HFF-Myc (cell line): ENCODE measurements at regions not wholly inside any gene's neighbourhood (a gene's known extent, or its start where the extent isn't known, plus 50 kb on each side); places are given as distances from the start of the nearest gene placed in this dataset.
A peak's percentile ranks its signal among the peaks of the same experiment; 100 is the strongest.

Experiments
- DNase-seq: peaks from one replicate; pipeline ENCODE4 v3.0.0-alpha.2; 2011; ENCODE audit warnings: low read depth; ENCODE audit errors: extremely low read depth
- H3K4me3 ChIP-seq: replicated peaks from 2 replicates; pipeline ENCODE4 v1.5.1; 2011; ENCODE audit warnings: low read depth, mild to moderate bottlenecking, control low read depth, low read length
- TF ChIP-seq, protein P1 (sequence below): IDR thresholded peaks from 2 replicates; pipeline ENCODE4 v1.5.1; 2012; ENCODE audit warnings: mild to moderate bottlenecking, low read depth, low read length, control low read depth; ENCODE audit errors: missing control alignments

DNA sequence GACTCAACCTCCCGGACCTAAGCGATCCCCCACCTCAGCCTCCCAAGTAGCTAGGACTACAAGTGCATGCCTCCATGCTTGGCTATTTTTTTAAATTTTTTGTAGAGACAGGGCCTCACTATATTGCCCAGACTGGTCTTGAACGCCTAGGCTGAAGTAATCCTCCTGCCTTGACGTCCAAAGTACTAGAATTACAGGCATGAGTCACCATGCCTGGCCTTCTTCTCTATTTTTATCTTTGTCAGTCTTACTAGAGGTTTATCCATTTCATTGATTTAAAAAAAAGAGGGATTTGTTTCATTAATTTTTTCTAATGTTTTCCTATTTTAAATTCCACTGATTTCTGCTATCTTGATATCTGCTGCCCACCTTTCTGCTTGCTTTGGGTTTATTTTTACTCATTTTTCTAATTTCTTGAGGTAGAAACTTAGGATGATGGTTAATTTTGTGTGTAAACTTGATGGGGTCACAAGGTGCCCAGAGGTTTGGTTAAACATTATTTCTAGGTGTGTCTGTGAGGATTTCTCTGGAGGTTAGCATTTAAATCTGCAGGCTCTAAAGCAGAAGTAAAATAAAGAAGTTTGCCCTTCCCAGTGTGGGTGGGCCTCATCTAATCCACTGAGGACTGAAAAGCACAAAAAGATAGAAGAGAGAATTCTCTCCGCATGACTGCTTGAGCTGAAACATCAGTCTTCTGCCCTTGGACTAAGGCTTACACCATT lies 116.2 kb upstream of the DCLK2 start:
- H3K4me3 ChIP-seq = no peak overlapping the region
- TF ChIP-seq, protein P1, sequence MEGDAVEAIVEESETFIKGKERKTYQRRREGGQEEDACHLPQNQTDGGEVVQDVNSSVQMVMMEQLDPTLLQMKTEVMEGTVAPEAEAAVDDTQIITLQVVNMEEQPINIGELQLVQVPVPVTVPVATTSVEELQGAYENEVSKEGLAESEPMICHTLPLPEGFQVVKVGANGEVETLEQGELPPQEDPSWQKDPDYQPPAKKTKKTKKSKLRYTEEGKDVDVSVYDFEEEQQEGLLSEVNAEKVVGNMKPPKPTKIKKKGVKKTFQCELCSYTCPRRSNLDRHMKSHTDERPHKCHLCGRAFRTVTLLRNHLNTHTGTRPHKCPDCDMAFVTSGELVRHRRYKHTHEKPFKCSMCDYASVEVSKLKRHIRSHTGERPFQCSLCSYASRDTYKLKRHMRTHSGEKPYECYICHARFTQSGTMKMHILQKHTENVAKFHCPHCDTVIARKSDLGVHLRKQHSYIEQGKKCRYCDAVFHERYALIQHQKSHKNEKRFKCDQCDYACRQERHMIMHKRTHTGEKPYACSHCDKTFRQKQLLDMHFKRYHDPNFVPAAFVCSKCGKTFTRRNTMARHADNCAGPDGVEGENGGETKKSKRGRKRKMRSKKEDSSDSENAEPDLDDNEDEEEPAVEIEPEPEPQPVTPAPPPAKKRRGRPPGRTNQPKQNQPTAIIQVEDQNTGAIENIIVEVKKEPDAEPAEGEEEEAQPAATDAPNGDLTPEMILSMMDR = no peak
- DNase-seq = no peak

DNA sequence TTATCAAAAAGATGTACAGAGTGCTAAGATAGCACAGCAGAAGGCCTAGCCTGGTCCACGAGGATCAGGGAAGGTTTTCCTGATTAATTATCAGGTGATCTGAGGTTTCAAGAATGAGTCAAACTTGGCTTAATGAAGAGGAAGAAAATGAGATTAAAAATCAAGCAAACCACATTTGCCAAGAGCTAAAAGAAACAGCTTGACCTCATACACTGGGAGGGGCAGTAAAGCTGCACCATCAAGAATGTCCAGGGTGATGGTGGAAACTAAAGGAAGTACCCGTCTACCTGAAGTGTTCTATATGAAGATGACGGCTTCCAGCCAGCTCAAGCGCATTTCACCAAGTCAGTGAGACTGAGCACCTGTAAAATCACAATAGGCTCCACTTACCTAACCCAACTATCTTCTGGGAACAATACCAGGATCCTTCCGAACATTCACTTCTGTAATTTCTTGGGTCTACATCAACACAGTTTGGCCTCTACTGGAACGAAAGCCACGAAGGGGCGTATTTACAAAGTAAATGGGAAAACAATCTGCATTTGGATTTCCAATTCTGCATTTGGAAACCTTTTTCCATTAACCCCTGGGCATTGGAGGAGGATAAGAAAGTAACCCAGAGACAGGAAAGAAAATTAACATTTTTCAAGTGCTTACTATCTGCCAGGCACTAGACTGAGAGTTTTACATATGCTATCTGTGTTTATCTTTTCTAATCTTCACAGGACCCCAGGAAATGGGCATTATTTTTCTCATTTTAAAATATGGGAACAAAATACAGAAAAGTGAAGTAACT lies 114.0 kb upstream of the DCLK2 start:
- TF ChIP-seq, protein P1 = no peak

DNA sequence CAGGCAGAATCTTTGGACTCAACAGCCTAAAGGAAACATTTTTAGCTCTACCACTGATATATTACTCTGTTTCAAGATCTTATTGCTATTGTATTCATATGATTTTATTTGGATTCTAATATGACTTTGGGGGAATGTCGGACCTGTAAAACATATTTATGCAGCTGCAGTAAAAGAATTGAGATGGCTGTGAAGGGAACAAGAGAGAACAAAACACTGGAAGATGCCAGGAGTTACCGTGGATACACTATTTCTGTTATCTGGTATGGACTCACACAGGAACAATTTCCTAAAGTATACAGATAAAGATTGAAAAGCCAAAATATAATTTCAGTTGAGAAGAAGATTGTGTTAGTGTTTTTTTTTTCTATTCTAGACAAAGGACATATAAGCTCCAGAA lies 113.0 kb upstream of the DCLK2 start:
- no peak overlapping the region for H3K4me3 ChIP-seq
- TF ChIP-seq, protein P1 = no peak
- no peak for DNase-seq

More for the DNA sequence above, 114.0 kb upstream of the DCLK2 start:
- DNase-seq = no peak
- H3K4me3 ChIP-seq = no peak overlapping the region

DNA sequence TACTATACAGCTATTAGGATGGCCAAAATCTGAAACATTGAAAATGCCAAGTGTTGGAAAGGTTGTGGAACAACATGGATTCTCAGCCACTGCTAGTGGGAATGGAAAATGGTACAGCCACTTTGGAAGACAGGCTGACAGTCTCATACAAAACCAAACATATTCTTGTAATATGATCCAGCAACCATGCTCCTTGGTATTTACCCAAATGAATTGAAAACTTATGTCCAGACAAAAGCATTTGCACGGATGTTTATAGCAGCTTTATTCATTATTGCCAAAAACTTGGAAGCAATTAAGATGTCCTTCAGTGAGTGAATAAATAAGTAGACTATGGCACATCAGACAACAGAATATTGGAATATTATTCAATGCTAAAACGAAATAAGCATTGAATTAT lies 105.8 kb upstream of the DCLK2 start:
- DNase-seq = peak; percentile 52
- TF ChIP-seq, protein P1 = no peak
- H3K4me3 ChIP-seq = no peak overlapping the region

DNA sequence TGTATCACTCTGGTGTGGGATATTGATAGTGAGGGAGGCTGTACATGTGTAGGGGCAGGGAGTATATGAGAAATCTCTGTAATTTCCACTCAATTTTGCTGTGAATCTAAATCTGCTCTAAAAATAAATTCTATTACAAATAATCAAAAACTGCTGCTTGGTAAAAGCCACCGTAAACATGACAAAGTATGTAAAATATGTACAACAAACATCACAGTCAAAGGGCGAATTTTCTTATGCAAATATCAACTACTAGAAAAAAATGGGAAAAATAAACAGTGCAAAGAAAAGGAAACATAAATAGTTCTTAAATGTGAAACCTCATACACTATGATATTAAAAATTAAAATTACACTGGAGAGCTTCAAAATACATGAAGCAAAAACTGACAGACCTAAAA lies 105.1 kb upstream of the DCLK2 start:
- no peak for DNase-seq
- TF ChIP-seq, protein P1 = no peak
- H3K4me3 ChIP-seq = no peak overlapping the region

DNA sequence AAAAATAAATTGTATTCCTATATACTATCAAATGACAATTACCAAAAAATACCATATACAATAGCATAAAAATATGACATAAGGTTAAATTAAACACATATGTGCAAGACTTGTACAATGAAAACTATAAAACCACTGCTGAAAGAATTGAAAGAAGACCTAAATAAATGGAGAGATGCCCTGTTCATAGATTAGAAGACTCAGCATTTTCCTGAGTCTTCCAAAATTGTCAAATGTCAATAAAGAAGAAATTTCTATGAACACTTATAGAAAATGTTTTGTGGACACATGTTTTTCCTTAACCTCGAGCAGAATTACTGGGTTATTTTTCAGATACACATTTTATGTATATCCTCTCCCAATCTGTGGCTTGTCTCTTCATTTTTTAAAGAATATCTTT lies 103.1 kb upstream of the DCLK2 start:
- TF ChIP-seq, protein P1 = no peak
- DNase-seq = no peak
- H3K4me3 ChIP-seq = no peak overlapping the region
